A673 (cell line): ENCODE measurements at regions not wholly inside any gene's neighbourhood (a gene's known extent, or its start where the extent isn't known, plus 50 kb on each side); places are given as distances from the start of the nearest gene placed in this dataset.

Source experiments
- BruUV-seq: library from RNA; stranded (reverse); fragments of 400-500 nt; replicated peaks from 2 replicates; lab custom pipeline; 2021; lab: Mats Ljungman, UMichigan
- CTCF ChIA-PET: fragments of 300-600 bp; sonication (Branson Sonifier 250); formaldehyde crosslinking; loops from one replicate; lab custom pipeline; 2022; ENCODE audit warnings: antibody characterized with exemption; lab: Charles Lee
- POLR2A ChIA-PET: fragments of 300-600 bp; sonication (Branson Sonifier 250); formaldehyde crosslinking; loops from one replicate; lab custom pipeline; 2022; ENCODE audit warnings: antibody characterized with exemption; ENCODE audit not compliant: low non-redundant PET; lab: Charles Lee
- DNase-seq: peaks from one replicate; pipeline ENCODE4 v3.0.0-alpha.2; 2015; ENCODE audit warnings: low spot score
- H3K27ac ChIP-seq: fragments of 200-600 bp; sonication (generic); 2 replicates; pipeline ENCODE4 v1.5.1; 2016; ENCODE audit warnings: mixed run types, low read depth, mild to moderate bottlenecking, mixed read lengths, antibody characterized with exemption, low read length; ENCODE audit not compliant: poor library complexity, severe bottlenecking
- H3K27me3 ChIP-seq: fragments of 200-600 bp; sonication (generic); replicated peaks from 2 replicates; pipeline ENCODE4 v1.6.1; 2017; ENCODE audit warnings: mixed run types, low read depth, mild to moderate bottlenecking, mixed read lengths, antibody characterized with exemption, low read length; ENCODE audit not compliant: insufficient read depth, poor library complexity
- H3K36me3 ChIP-seq: fragments of 200-600 bp; sonication (generic); 2 replicates; pipeline ENCODE4 v1.6.1; 2016; ENCODE audit warnings: mixed run types, mild to moderate bottlenecking, mixed read lengths, antibody characterized with exemption, low read length; ENCODE audit not compliant: insufficient read depth, poor library complexity, severe bottlenecking
- H3K4me1 ChIP-seq: fragments of 200-600 bp; sonication (generic); 2 replicates; pipeline ENCODE4 v1.6.1; 2017; ENCODE audit warnings: mixed run types, mild to moderate bottlenecking, mixed read lengths, antibody characterized with exemption, low read length; ENCODE audit not compliant: insufficient read depth, poor library complexity, severe bottlenecking
- H3K4me3 ChIP-seq: fragments of 200-600 bp; sonication (generic); 2 replicates; pipeline ENCODE4 v1.5.1; 2016; ENCODE audit warnings: low read depth, mixed run types, mild to moderate bottlenecking, mixed read lengths, low read length; ENCODE audit not compliant: poor library complexity, severe bottlenecking
- H3K9me3 ChIP-seq: fragments of 200-600 bp; sonication (generic); 2 replicates; pipeline ENCODE4 v1.6.1; 2016; ENCODE audit warnings: mixed run types, low read depth, mild to moderate bottlenecking, mixed read lengths, antibody characterized with exemption, low read length; ENCODE audit not compliant: poor library complexity, severe bottlenecking
- CTCF ChIP-seq: fragments of 300-800, 200-600 bp; sonication (generic); conservative IDR thresholded peaks from 2 replicates; pipeline ENCODE4 v1.5.1; 2017; ENCODE audit warnings: low read depth, mild to moderate bottlenecking, antibody characterized with exemption, low read length, moderate library complexity, mixed read lengths
- EZH2 ChIP-seq: fragments of 200-600 bp; sonication (generic); IDR thresholded peaks from 2 replicates; pipeline ENCODE4 v1.6.1; 2017; ENCODE audit warnings: borderline replicate concordance, low read depth, mild to moderate bottlenecking, mixed read lengths, antibody characterized with exemption, low read length; ENCODE audit not compliant: poor library complexity, severe bottlenecking
- intact Hi-C: fragments of 100-400 bp; cut with micrococcal nuclease; formaldehyde crosslinking; loops from one replicate; pipeline ENCODE4 v1.10.0; 2022; ENCODE audit not compliant: unreplicated experiment

GRCh38 chr17:79433379-79433778 lies 177.5 kb downstream of the RBFOX3 start:
- H3K4me1 ChIP-seq: no peaks in the 10 kb centered on the region
- no peak for DNase-seq
- H3K36me3 ChIP-seq: no peaks in the 10 kb centered on the region
- ChIA-PET POLR2A (no interaction called here), CTCF (no interaction called here)
- peaks cover 47% of the 10 kb centered on the region for H3K27me3 ChIP-seq
- intact Hi-C loops: no loop called here
- no peaks in the 10 kb centered on the region for H3K9me3 ChIP-seq
- TF ChIP-seq EZH2 (no peak), CTCF (no peak)
- no TSS peak for BruUV-seq
- H3K4me3 ChIP-seq: no peak overlapping the region
- H3K27ac ChIP-seq: no peak overlapping the region

GRCh38 chr17:79431175-79431574 lies 179.7 kb downstream of the RBFOX3 start:
- DNase-seq: no peak
- CTCF ChIA-PET: no interaction called here
- H3K4me3 ChIP-seq: no peak overlapping the region
- H3K4me1 ChIP-seq: no peaks in the 10 kb centered on the region
- no peaks in the 10 kb centered on the region for H3K36me3 ChIP-seq
- TF ChIP-seq EZH2: no peak
- TF ChIP-seq CTCF: no peak
- intact Hi-C loops: no loop called here
- H3K9me3 ChIP-seq: no peaks in the 10 kb centered on the region
- H3K27me3 ChIP-seq: peaks cover 50% of the 10 kb centered on the region
- H3K27ac ChIP-seq: no peak overlapping the region
- POLR2A ChIA-PET: no interaction called here
- no TSS peak for BruUV-seq

GRCh38 chr17:79429864-79430494 lies 180.9 kb downstream of the RBFOX3 start:
- H3K27me3 ChIP-seq: peaks cover 52% of the 10 kb centered on the region
- no peaks in the 10 kb centered on the region for H3K9me3 ChIP-seq
- H3K27ac ChIP-seq: no peak overlapping the region
- intact Hi-C loops: no loop called here
- no peak for DNase-seq
- no peaks in the 10 kb centered on the region for H3K4me1 ChIP-seq
- no TSS peak for BruUV-seq
- POLR2A ChIA-PET: no interaction called here
- no peak overlapping the region for H3K4me3 ChIP-seq
- TF ChIP-seq CTCF (no peak), EZH2 (no peak)
- CTCF ChIA-PET: no interaction called here
- no peaks in the 10 kb centered on the region for H3K36me3 ChIP-seq
